Endothelial cell (in vitro differentiated cells): ENCODE measurements at regions not wholly inside any gene's neighbourhood (a gene's known extent, or its start where the extent isn't known, plus 50 kb on each side); places are given as distances from the start of the nearest gene placed in this dataset.

Source experiments
- DNase-seq: peaks from one replicate; pipeline ENCODE4 v3.0.0; 2021; ENCODE audit warnings: low spot score
- H3K27ac Mint-ChIP-seq: one replicate; pipeline ENCODE4 v1.8.0; 2021; ENCODE audit warnings: mixed read lengths, inconsistent platforms; ENCODE audit not compliant: unreplicated experiment
- H3K27me3 Mint-ChIP-seq: one replicate; pipeline ENCODE4 v1.8.0; 2021; ENCODE audit warnings: mild to moderate bottlenecking, moderate library complexity, mixed read lengths, inconsistent platforms; ENCODE audit not compliant: unreplicated experiment
- H3K36me3 Mint-ChIP-seq: one replicate; pipeline ENCODE4 v1.8.0; 2021; ENCODE audit warnings: mild to moderate bottlenecking, low read depth, mixed read lengths, inconsistent platforms; ENCODE audit not compliant: unreplicated experiment
- H3K4me1 Mint-ChIP-seq: one replicate; pipeline ENCODE4 v1.8.0; 2021; ENCODE audit warnings: mild to moderate bottlenecking, mixed read lengths, inconsistent platforms; ENCODE audit not compliant: unreplicated experiment
- H3K4me3 Mint-ChIP-seq: one replicate; pipeline ENCODE4 v1.8.0; 2021; ENCODE audit warnings: mild to moderate bottlenecking, mixed read lengths, inconsistent platforms; ENCODE audit not compliant: unreplicated experiment
- H3K9me3 Mint-ChIP-seq: one replicate; pipeline ENCODE4 v1.8.0; 2021; ENCODE audit warnings: mixed read lengths, inconsistent platforms; ENCODE audit not compliant: unreplicated experiment
- CTCF ChIP-seq: fragments of 200-600 bp; sonication (generic); IDR thresholded peaks from one replicate; pipeline ENCODE4 v1.5.0; 2021; ENCODE audit warnings: antibody characterized with exemption; ENCODE audit not compliant: unreplicated experiment

GRCh38 chr5:174831031-174831660 lies 106.8 kb downstream of the MSX2 start:
- no peak overlapping the region for H3K4me3 Mint-ChIP-seq
- no peaks in the 10 kb centered on the region for H3K4me1 Mint-ChIP-seq
- no peaks in the 10 kb centered on the region for H3K27me3 Mint-ChIP-seq
- H3K36me3 Mint-ChIP-seq = no peaks in the 10 kb centered on the region
- H3K27ac Mint-ChIP-seq = no peak overlapping the region
- TF ChIP-seq CTCF = no peak
- DNase-seq = no peak
- H3K9me3 Mint-ChIP-seq = no peaks in the 10 kb centered on the region

- TF ChIP-seq CTCF = no peak
- H3K9me3 Mint-ChIP-seq = no peaks in the 10 kb centered on the region
- no peak for DNase-seq
- H3K27me3 Mint-ChIP-seq = peaks cover 6% of the 10 kb centered on the region
- no peaks in the 10 kb centered on the region for H3K36me3 Mint-ChIP-seq
- H3K4me1 Mint-ChIP-seq = no peaks in the 10 kb centered on the region
- no peak overlapping the region for H3K4me3 Mint-ChIP-seq
- no peak overlapping the region for H3K27ac Mint-ChIP-seq
Measured at GRCh38 chr5:174829511-174829864, 105.1 kb downstream of the MSX2 start.

GRCh38 chr5:174828804-174829510 lies 104.6 kb downstream of the MSX2 start:
- no peaks in the 10 kb centered on the region for H3K4me1 Mint-ChIP-seq
- no peak overlapping the region for H3K27ac Mint-ChIP-seq

GRCh38 chr5:174827558-174827957 lies 103.2 kb downstream of the MSX2 start:
- H3K36me3 Mint-ChIP-seq = no peaks in the 10 kb centered on the region
- H3K4me1 Mint-ChIP-seq = no peaks in the 10 kb centered on the region
- H3K27ac Mint-ChIP-seq = no peak overlapping the region
- TF ChIP-seq CTCF = no peak
- H3K4me3 Mint-ChIP-seq = no peak overlapping the region
- DNase-seq = no peak
- H3K27me3 Mint-ChIP-seq = peaks cover 6% of the 10 kb centered on the region
- no peaks in the 10 kb centered on the region for H3K9me3 Mint-ChIP-seq

More at GRCh38 chr5:174828804-174829510, 104.6 kb downstream of the MSX2 start:
- H3K27me3 Mint-ChIP-seq = peaks cover 6% of the 10 kb centered on the region
- H3K4me3 Mint-ChIP-seq = no peak overlapping the region
- no peak for TF ChIP-seq CTCF
- no peaks in the 10 kb centered on the region for H3K9me3 Mint-ChIP-seq
- H3K36me3 Mint-ChIP-seq = no peaks in the 10 kb centered on the region
- no peak for DNase-seq

GRCh38 chr5:174825587-174825986 lies 101.2 kb downstream of the MSX2 start:
- DNase-seq = no peak
- H3K27ac Mint-ChIP-seq = no peak overlapping the region
- H3K27me3 Mint-ChIP-seq = peaks cover 6% of the 10 kb centered on the region
- no peaks in the 10 kb centered on the region for H3K9me3 Mint-ChIP-seq
- H3K4me3 Mint-ChIP-seq = no peak overlapping the region
- no peaks in the 10 kb centered on the region for H3K4me1 Mint-ChIP-seq
- no peaks in the 10 kb centered on the region for H3K36me3 Mint-ChIP-seq
- TF ChIP-seq CTCF = no peak
